HCT116 (cell line): ENCODE measurements at regions not wholly inside any gene's neighbourhood (a gene's known extent, or its start where the extent isn't known, plus 50 kb on each side); places are given as distances from the start of the nearest gene placed in this dataset.

ENCODE experiments used
- ATAC-seq: fragments of 200-7000 bp; cut with Tn5 transposase; 2 replicates; pipeline ENCODE4 v1.9.1; 2020; ENCODE audit warnings: mild to moderate bottlenecking, moderate library complexity
- BruUV-seq: library from RNA; stranded (reverse); fragments of 400-500 nt; replicated peaks from 2 replicates; lab custom pipeline; 2021; lab: Mats Ljungman, UMichigan
- CTCF ChIA-PET: fragments of 300-600 bp; sonication (Branson Sonifier 250); formaldehyde crosslinking; loops from one replicate; lab custom pipeline; 2021; ENCODE audit warnings: antibody characterized with exemption; lab: Charles Lee
- POLR2A ChIA-PET: fragments of 300-600, 350-600 bp; sonication (Branson Sonifier 250); formaldehyde crosslinking; loops from one replicate; lab custom pipeline; 2021; ENCODE audit warnings: antibody characterized with exemption; lab: Charles Lee
- RAD21 ChIA-PET, 2 experiments: fragments of 300-600 bp; sonication (Branson Sonifier 250); formaldehyde crosslinking; loops; one replicate each; lab custom pipeline; 2023; ENCODE audit warnings: low total read pairs in 2 of 2; ENCODE audit not compliant: uncharacterized antibody in 2 of 2, unreplicated experiment in 2 of 2, low non-redundant PET in 1 of 2; lab: Charles Lee
- DNase-seq: peaks from one replicate; pipeline ENCODE4 v3.0.0-alpha.2; 2010; ENCODE audit warnings: low read depth, low spot score
- H2AFZ ChIP-seq: fragments of 200-600 bp; shearing (Covaris generic), sonication (generic); 2 replicates; pipeline ENCODE4 v1.6.1; 2017; ENCODE audit warnings: low read depth, mixed run types, mixed read lengths, antibody characterized with exemption, low read length; ENCODE audit not compliant: poor library complexity, severe bottlenecking
- H3K27ac ChIP-seq: 2 replicates; pipeline ENCODE4 v1.5.1; 2012; ENCODE audit warnings: low read depth, low read length
- H3K27me3 ChIP-seq: fragments of 200-600 bp; sonication (generic); 2 replicates; pipeline ENCODE4 v1.6.1; 2016; ENCODE audit warnings: mixed run types, low read length, mixed read lengths; ENCODE audit not compliant: insufficient read depth
- H3K36me3 ChIP-seq, 2 experiments: fragments of 200-500 bp in 1 of 2; fragments of 200-600 bp in 1 of 2; sonication (Bioruptor generic) in 1 of 2; sonication (generic) in 1 of 2; 2 replicates each; pipeline versions ENCODE4 v1.5.1 to v1.6.1; 2014 to 2016; ENCODE audit warnings: low read length in 2 of 2, inconsistent platforms in 1 of 2, mixed read lengths in 1 of 2, mixed run types in 1 of 2; ENCODE audit not compliant: insufficient read depth in 2 of 2, control insufficient read depth in 1 of 2
- H3K4me1 ChIP-seq, 2 experiments: fragments of 200-600 bp in 1 of 2; sonication (generic) in 1 of 2; 2 replicates each; pipeline versions ENCODE4 v1.5.1 to v1.6.1; 2012 to 2017; ENCODE audit warnings: low read length in 2 of 2, inconsistent platforms in 1 of 2, mild to moderate bottlenecking in 1 of 2, mixed read lengths in 1 of 2, mixed run types in 1 of 2, moderate library complexity in 1 of 2; ENCODE audit not compliant: insufficient read depth in 2 of 2, control insufficient read depth in 1 of 2
- H3K4me2 ChIP-seq: fragments of 200-600 bp; sonication (generic); 2 replicates; pipeline ENCODE4 v1.6.1; 2017; ENCODE audit warnings: mixed run types, low read length, mixed read lengths
- H3K4me3 ChIP-seq, 2 experiments: fragments of 200-600 bp in 1 of 2; sonication (generic) in 1 of 2; replicated peaks in 1 of 2; 2 replicates each; pipeline ENCODE4 v1.5.1; 2011 to 2016; ENCODE audit warnings: low read length in 2 of 2, control low read depth in 1 of 2, low read depth in 1 of 2, mild to moderate bottlenecking in 1 of 2, mixed read lengths in 1 of 2, mixed run types in 1 of 2
- H3K79me2 ChIP-seq: fragments of 200-600 bp; sonication (generic); 2 replicates; pipeline ENCODE4 v1.6.1; 2017; ENCODE audit warnings: mild to moderate bottlenecking, mixed run types, low read length, moderate library complexity, mixed read lengths; ENCODE audit not compliant: insufficient read depth
- H3K9ac ChIP-seq: fragments of 200-600 bp; sonication (generic); 2 replicates; pipeline ENCODE4 v1.6.1; 2016; ENCODE audit warnings: low read length, mixed read lengths
- H3K9me2 ChIP-seq: fragments of 200-600 bp; sonication (generic), shearing (Covaris generic); 2 replicates; pipeline ENCODE4 v1.6.1; 2017; ENCODE audit warnings: mixed run types, mild to moderate bottlenecking, moderate library complexity; ENCODE audit not compliant: insufficient read depth
- H3K9me3 ChIP-seq, 2 experiments: fragments of 200-500 bp in 1 of 2; fragments of 200-600 bp in 1 of 2; sonication (Bioruptor generic) in 1 of 2; sonication (generic) in 1 of 2; 2 replicates each; pipeline ENCODE4 v1.6.1; 2014 to 2017; ENCODE audit warnings: low read length in 2 of 2, mixed read lengths in 2 of 2, inconsistent platforms in 1 of 2, low read depth in 1 of 2, mild to moderate bottlenecking in 1 of 2, mixed run types in 1 of 2, moderate library complexity in 1 of 2; ENCODE audit not compliant: control insufficient read depth in 1 of 2, insufficient read depth in 1 of 2
- H4K20me1 ChIP-seq: fragments of 200-600 bp; sonication (generic), shearing (Covaris generic); 2 replicates; pipeline ENCODE4 v1.6.1; 2017; ENCODE audit warnings: mixed run types, mild to moderate bottlenecking, moderate library complexity; ENCODE audit not compliant: insufficient read depth
- CEBPB ChIP-seq: IDR thresholded peaks from 2 replicates; pipeline ENCODE4 v1.6.1; 2012; ENCODE audit warnings: low read depth
- EZH2 ChIP-seq: fragments of 200-600 bp; sonication (generic); IDR thresholded peaks from 2 replicates; pipeline ENCODE4 v1.6.1; 2017; ENCODE audit warnings: antibody characterized with exemption, mixed run types
- FOSL1 ChIP-seq: IDR thresholded peaks from 2 replicates; pipeline ENCODE4 v1.6.1; 2012; ENCODE audit warnings: low read depth
- JUND ChIP-seq: IDR thresholded peaks from 2 replicates; pipeline ENCODE4 v1.6.1; 2012
- POLR2AphosphoS5 ChIP-seq: IDR thresholded peaks from 2 replicates; pipeline ENCODE4 v1.6.1; 2011; ENCODE audit warnings: mild to moderate bottlenecking, low read depth, low read length, moderate library complexity
- ZFX ChIP-seq: fragments of 450-650 bp; IDR thresholded peaks from 2 replicates; pipeline ENCODE4 v1.6.1; 2017
- intact Hi-C: fragments of 100-400 bp; cut with micrococcal nuclease; formaldehyde crosslinking; loops from 2 replicates; pipeline ENCODE4 v1.10.0; 2022
- TF ChIP-seq, protein P1 (sequence below): IDR thresholded peaks from 2 replicates; pipeline ENCODE4 v1.6.1; 2012
- TF ChIP-seq, protein P2 (sequence below), 3 experiments: fragments of 200-600 bp in 1 of 3; sonication (generic) in 1 of 3; IDR thresholded peaks in 2 of 3; conservative IDR thresholded peaks in 1 of 3; 2 replicates each; pipeline ENCODE4 v1.5.1; 2012 to 2017; ENCODE audit warnings: low read depth in 2 of 3, low read length in 2 of 3, antibody characterized with exemption in 1 of 3, borderline replicate concordance in 1 of 3, control low read depth in 1 of 3, mild to moderate bottlenecking in 1 of 3, mixed read lengths in 1 of 3, mixed run types in 1 of 3, moderate library complexity in 1 of 3; ENCODE audit not compliant: insufficient read depth in 1 of 3

DNA sequence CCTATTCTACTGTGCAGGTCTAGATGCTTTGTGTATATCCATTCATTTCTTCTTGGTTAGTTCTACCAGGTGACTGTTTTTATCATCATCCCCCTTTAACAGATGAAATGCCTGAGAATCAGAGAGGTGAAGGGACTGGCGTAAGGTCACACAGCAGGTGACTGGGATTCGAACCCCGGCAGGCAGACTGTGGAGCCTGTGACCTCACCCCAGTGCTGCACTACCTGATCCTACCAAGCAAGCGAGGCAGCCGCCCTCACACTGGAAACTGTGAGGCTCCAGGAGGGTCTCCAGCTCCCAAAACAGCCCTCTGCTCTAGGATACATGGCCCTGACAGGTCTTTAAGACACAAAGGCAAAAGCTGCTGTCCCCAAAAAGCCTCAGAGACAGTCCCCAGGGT, 91.7 kb downstream of the CHST1 start:
- POLR2A ChIA-PET: no interaction called here
- H3K36me3 ChIP-seq: no peaks in the 10 kb centered on the region
- CTCF ChIA-PET: no interaction called here
- ATAC-seq (no peak), DNase-seq (no peak)
- no peak overlapping the region for H3K4me2 ChIP-seq
- RAD21 ChIA-PET: no interaction called here
- no peak overlapping the region for H3K4me3 ChIP-seq
- peaks cover 58% of the 10 kb centered on the region for H3K27me3 ChIP-seq
- no peak for TF ChIP-seq FOSL1
- TF ChIP-seq EZH2: no peak
- TF ChIP-seq CEBPB: no peak
- TF ChIP-seq POLR2AphosphoS5: no peak
- TF ChIP-seq, protein P1, sequence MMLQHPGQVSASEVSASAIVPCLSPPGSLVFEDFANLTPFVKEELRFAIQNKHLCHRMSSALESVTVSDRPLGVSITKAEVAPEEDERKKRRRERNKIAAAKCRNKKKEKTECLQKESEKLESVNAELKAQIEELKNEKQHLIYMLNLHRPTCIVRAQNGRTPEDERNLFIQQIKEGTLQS: no peak
- TF ChIP-seq JUND: no peak
- no peak for TF ChIP-seq ZFX
- TF ChIP-seq, protein P2, sequence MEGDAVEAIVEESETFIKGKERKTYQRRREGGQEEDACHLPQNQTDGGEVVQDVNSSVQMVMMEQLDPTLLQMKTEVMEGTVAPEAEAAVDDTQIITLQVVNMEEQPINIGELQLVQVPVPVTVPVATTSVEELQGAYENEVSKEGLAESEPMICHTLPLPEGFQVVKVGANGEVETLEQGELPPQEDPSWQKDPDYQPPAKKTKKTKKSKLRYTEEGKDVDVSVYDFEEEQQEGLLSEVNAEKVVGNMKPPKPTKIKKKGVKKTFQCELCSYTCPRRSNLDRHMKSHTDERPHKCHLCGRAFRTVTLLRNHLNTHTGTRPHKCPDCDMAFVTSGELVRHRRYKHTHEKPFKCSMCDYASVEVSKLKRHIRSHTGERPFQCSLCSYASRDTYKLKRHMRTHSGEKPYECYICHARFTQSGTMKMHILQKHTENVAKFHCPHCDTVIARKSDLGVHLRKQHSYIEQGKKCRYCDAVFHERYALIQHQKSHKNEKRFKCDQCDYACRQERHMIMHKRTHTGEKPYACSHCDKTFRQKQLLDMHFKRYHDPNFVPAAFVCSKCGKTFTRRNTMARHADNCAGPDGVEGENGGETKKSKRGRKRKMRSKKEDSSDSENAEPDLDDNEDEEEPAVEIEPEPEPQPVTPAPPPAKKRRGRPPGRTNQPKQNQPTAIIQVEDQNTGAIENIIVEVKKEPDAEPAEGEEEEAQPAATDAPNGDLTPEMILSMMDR (IDR thresholded peaks at IDR 0.05 in 2 of 3, conservative IDR thresholded peaks at IDR 0.05 in 1 of 3; ENCODE audit: borderline replicate concordance in 1 of 3, insufficient read depth in 1 of 3, low read depth in 2 of 3, low read length in 2 of 3): no peak
- H3K9me2 ChIP-seq: no peaks in the 10 kb centered on the region
- no peaks in the 10 kb centered on the region for H3K79me2 ChIP-seq
- H4K20me1 ChIP-seq: no peaks in the 10 kb centered on the region
- H2AFZ ChIP-seq: no peak overlapping the region
- H3K4me1 ChIP-seq: peaks cover 2 to 6% of the 10 kb centered on the region in 2 experiments; a peak in 3 of 4 replicates
- H3K9ac ChIP-seq: no peak overlapping the region
- intact Hi-C loops: no loop called here
- BruUV-seq: no TSS peak
- H3K27ac ChIP-seq: no peak overlapping the region
- no peaks in the 10 kb centered on the region for H3K9me3 ChIP-seq
